Hepatocyte (in vitro differentiated cells): ENCODE measurements at regions not wholly inside any gene's neighbourhood (a gene's known extent, or its start where the extent isn't known, plus 50 kb on each side); places are given as distances from the start of the nearest gene placed in this dataset.

Source experiments
- DNase-seq: peaks from one replicate; pipeline ENCODE4 v3.0.0-alpha.2; 2016; ENCODE audit warnings: low spot score
- H2AFZ ChIP-seq: fragments of 200-600 bp; sonication (generic); 2 replicates; pipeline ENCODE4 v1.6.0; 2016; ENCODE audit warnings: antibody characterized with exemption, mild to moderate bottlenecking
- H3K27ac ChIP-seq: fragments of 200-600 bp; sonication (generic); 2 replicates; pipeline ENCODE4 v1.5.1; 2016; ENCODE audit warnings: mild to moderate bottlenecking
- H3K27me3 ChIP-seq: fragments of 200-600 bp; sonication (generic); 2 replicates; pipeline ENCODE4 v1.6.1; 2016
- H3K36me3 ChIP-seq: fragments of 200-600 bp; sonication (generic); replicated peaks from 2 replicates; pipeline ENCODE4 v1.5.1; 2016; ENCODE audit warnings: low read depth; ENCODE audit not compliant: insufficient read depth
- H3K4me1 ChIP-seq: fragments of 200-600 bp; sonication (generic); 2 replicates; pipeline ENCODE4 v1.5.1; 2016; ENCODE audit warnings: mild to moderate bottlenecking, moderate library complexity; ENCODE audit not compliant: insufficient read depth
- H3K4me2 ChIP-seq: fragments of 200-600 bp; sonication (generic); 2 replicates; pipeline ENCODE4 v1.6.0; 2016
- H3K4me3 ChIP-seq: fragments of 200-600 bp; sonication (generic); 2 replicates; pipeline ENCODE4 v1.5.1; 2016; ENCODE audit warnings: mild to moderate bottlenecking
- H3K79me2 ChIP-seq: fragments of 200-600 bp; sonication (generic); 2 replicates; pipeline ENCODE4 v1.6.0; 2017; ENCODE audit warnings: mild to moderate bottlenecking
- H3K9me2 ChIP-seq: fragments of 200-600 bp; sonication (generic); replicated peaks from 2 replicates; pipeline ENCODE4 v1.6.0; 2017; ENCODE audit warnings: mild to moderate bottlenecking; ENCODE audit not compliant: insufficient read depth
- H3K9me3 ChIP-seq: fragments of 200-600 bp; sonication (generic); 2 replicates; pipeline ENCODE4 v1.5.1; 2016; ENCODE audit warnings: low read depth, mild to moderate bottlenecking
- H4K20me1 ChIP-seq: fragments of 200-600 bp; sonication (generic); 2 replicates; pipeline ENCODE4 v1.6.0; 2016; ENCODE audit warnings: mild to moderate bottlenecking; ENCODE audit not compliant: insufficient read depth, poor library complexity, severe bottlenecking
- CTCF ChIP-seq: fragments of 200-600 bp; sonication (generic); IDR thresholded peaks from 2 replicates; pipeline ENCODE4 v1.5.1; 2016; ENCODE audit warnings: antibody characterized with exemption, mild to moderate bottlenecking; ENCODE audit not compliant: poor library complexity
- EZH2 ChIP-seq: fragments of 200-600 bp; sonication (generic); IDR thresholded peaks from 2 replicates; pipeline ENCODE4 v1.6.1; 2016; ENCODE audit warnings: antibody characterized with exemption, mild to moderate bottlenecking, borderline replicate concordance
- EZH2phosphoT487 ChIP-seq: fragments of 200-600 bp; sonication (generic); IDR thresholded peaks from one replicate; pipeline ENCODE4 v1.6.1; 2018; ENCODE audit warnings: antibody characterized with exemption, mild to moderate bottlenecking, low read depth, moderate library complexity; ENCODE audit not compliant: unreplicated experiment, severe bottlenecking
- WGBS: methylation state at CpG from one replicate; pipeline ENCODE4 v1.1.6; 2016; ENCODE audit warnings: low lambda C conversion rate; ENCODE audit errors: missing lambda C conversion rate; 5-methylcytosine and 5-hydroxymethylcytosine counted together

GRCh38 chr22:22099194-22099486 lies 116.6 kb upstream of the TOP3B start:
- no peaks in the 10 kb centered on the region for H3K9me2 ChIP-seq
- DNase-seq, result no peak
- H3K9me3 ChIP-seq, result no peaks in the 10 kb centered on the region
- H2AFZ ChIP-seq, result no peak overlapping the region
- H3K79me2 ChIP-seq, result no peaks in the 10 kb centered on the region
- H4K20me1 ChIP-seq, result no peaks in the 10 kb centered on the region
- H3K4me1 ChIP-seq, result no peaks in the 10 kb centered on the region
- H3K36me3 ChIP-seq, result no peaks in the 10 kb centered on the region
- H3K4me3 ChIP-seq, result no peak overlapping the region
- no peak overlapping the region for H3K27ac ChIP-seq
- 69% methylated on average over 5 of the region's 5 CpGs for WGBS
- peaks cover 25% of the 10 kb centered on the region for H3K27me3 ChIP-seq
- no peak overlapping the region for H3K4me2 ChIP-seq
- TF ChIP-seq EZH2 (no peak), CTCF (no peak), EZH2phosphoT487 (no peak)

- H4K20me1 ChIP-seq, result no peaks in the 10 kb centered on the region
These were observed 116.0 kb upstream of the TOP3B start for GRCh38 chr22:22098457-22099193.

GRCh38 chr22:22097727-22098228 lies 115.2 kb upstream of the TOP3B start:
- H3K36me3 ChIP-seq, result no peaks in the 10 kb centered on the region
- no peaks in the 10 kb centered on the region for H3K9me2 ChIP-seq
- no peaks in the 10 kb centered on the region for H3K79me2 ChIP-seq
- H4K20me1 ChIP-seq, result no peaks in the 10 kb centered on the region
- H3K4me1 ChIP-seq, result no peaks in the 10 kb centered on the region
- H2AFZ ChIP-seq, result no peak overlapping the region
- no peak overlapping the region for H3K27ac ChIP-seq
- no peak for DNase-seq
- H3K4me3 ChIP-seq, result no peak overlapping the region
- no peak for TF ChIP-seq EZH2phosphoT487
- TF ChIP-seq EZH2, result no peak
- no peak for TF ChIP-seq CTCF
- no peaks in the 10 kb centered on the region for H3K9me3 ChIP-seq
- H3K4me2 ChIP-seq, result no peak overlapping the region
- peaks cover 33% of the 10 kb centered on the region for H3K27me3 ChIP-seq

More at GRCh38 chr22:22098457-22099193, 116.0 kb upstream of the TOP3B start:
- Histone ChIP-seq H3K36me3 (no peaks in the 10 kb centered on the region), H3K9me3 (no peaks in the 10 kb centered on the region), H3K27ac (no peak overlapping the region), H3K4me2 (no peak overlapping the region), H3K4me3 (no peak overlapping the region), H3K9me2 (no peaks in the 10 kb centered on the region), H3K79me2 (no peaks in the 10 kb centered on the region), H3K27me3 (peaks cover 29% of the 10 kb centered on the region), H3K4me1 (no peaks in the 10 kb centered on the region), H2AFZ (no peak overlapping the region)
- 70% methylated on average over 9 of the region's 9 CpGs for WGBS
- no peak for DNase-seq
- TF ChIP-seq EZH2, result no peak
- no peak for TF ChIP-seq CTCF
- no peak for TF ChIP-seq EZH2phosphoT487
